SK-N-SH (cell line): ENCODE measurements at regions not wholly inside any gene's neighbourhood (a gene's known extent, or its start where the extent isn't known, plus 50 kb on each side); places are given as distances from the start of the nearest gene placed in this dataset.

Experiments used
- CTCF ChIA-PET: fragments of 300-600, 350-600 bp; formaldehyde crosslinking; extraction: SDS; loops from one replicate; lab custom pipeline; 2021; lab: Yijun Ruan, JAX
- POLR2A ChIA-PET: fragments of 350-600 bp; sonication (Branson Sonifier 250); formaldehyde crosslinking; extraction: SDS; loops from one replicate; lab custom pipeline; 2020; ENCODE audit warnings: antibody characterized with exemption, inconsistent platforms; lab: Yijun Ruan, JAX
- DNase-seq: peaks from one replicate; pipeline ENCODE4 v3.0.0; 2012
- H2AFZ ChIP-seq: fragments of 200-600 bp; sonication (generic); 2 replicates; pipeline ENCODE4 v1.8.1; 2016; ENCODE audit warnings: antibody characterized with exemption, mild to moderate bottlenecking, low read depth
- H3F3A ChIP-seq: fragments of 200-600 bp; sonication (generic); replicated peaks from 2 replicates; pipeline ENCODE3; 2016; ENCODE audit warnings: antibody characterized with exemption, mild to moderate bottlenecking; ENCODE audit not compliant: insufficient read depth
- H3K27ac ChIP-seq, 2 experiments: fragments of 200-500 bp in 1 of 2; fragments of 200-600 bp in 1 of 2; sonication (Bioruptor generic) in 1 of 2; sonication (generic), shearing (Covaris generic) in 1 of 2; 2 replicates each; pipeline versions ENCODE4 v1.5.1 to v1.6.1; 2014 to 2016; ENCODE audit warnings: low read depth in 2 of 2, inconsistent platforms in 1 of 2, low read length in 1 of 2, mild to moderate bottlenecking in 1 of 2, mixed read lengths in 1 of 2
- H3K27me3 ChIP-seq: fragments of 200-600 bp; sonication (generic), shearing (Covaris generic); 2 replicates; pipeline ENCODE4 v1.6.1; 2016; ENCODE audit warnings: mixed run types; ENCODE audit not compliant: insufficient read depth
- H3K36me3 ChIP-seq, 2 experiments: fragments of 200-500 bp in 1 of 2; fragments of 200-600 bp in 1 of 2; sonication (Bioruptor generic) in 1 of 2; sonication (generic) in 1 of 2; replicated peaks in 1 of 2; 2 replicates each; pipeline versions ENCODE3 to v1.5.1; 2014 to 2016; ENCODE audit warnings: low read length in 1 of 2, mild to moderate bottlenecking in 1 of 2; ENCODE audit not compliant: insufficient read depth in 2 of 2, control insufficient read depth in 1 of 2
- H3K4me1 ChIP-seq, 2 experiments: fragments of 200-500 bp in 1 of 2; fragments of 200-600 bp in 1 of 2; sonication (Bioruptor generic) in 1 of 2; sonication (generic), shearing (Covaris generic) in 1 of 2; 2 replicates each; pipeline versions ENCODE4 v1.5.1 to v1.6.1; 2014 to 2016; ENCODE audit warnings: low read depth in 1 of 2, low read length in 1 of 2, mixed run types in 1 of 2; ENCODE audit not compliant: insufficient read depth in 2 of 2, control insufficient read depth in 1 of 2
- H3K4me2 ChIP-seq: fragments of 200-600 bp; sonication (generic), shearing (Covaris generic); 2 replicates; pipeline ENCODE4 v1.6.1; 2017; ENCODE audit warnings: mixed run types
- H3K4me3 ChIP-seq, 2 experiments: fragments of 200-500 bp in 1 of 2; fragments of 200-600 bp in 1 of 2; sonication (Bioruptor generic) in 1 of 2; sonication (generic), shearing (Covaris generic) in 1 of 2; 2 replicates each; pipeline versions ENCODE4 v1.5.1 to v1.8.1; 2014 to 2016; ENCODE audit warnings: low read depth in 2 of 2, inconsistent platforms in 1 of 2, low read length in 1 of 2, mild to moderate bottlenecking in 1 of 2, mixed read lengths in 1 of 2, moderate library complexity in 1 of 2
- H3K79me2 ChIP-seq: fragments of 200-600 bp; sonication (generic); 2 replicates; pipeline ENCODE4 v1.8.1; 2017; ENCODE audit warnings: mild to moderate bottlenecking; ENCODE audit not compliant: insufficient read depth
- H3K9ac ChIP-seq: fragments of 200-600 bp; sonication (generic); 2 replicates; pipeline ENCODE4 v1.6.1; 2017; ENCODE audit warnings: mixed run types
- H3K9me2 ChIP-seq: fragments of 200-600 bp; sonication (generic); 2 replicates; pipeline ENCODE4 v1.6.1; 2017; ENCODE audit warnings: mixed run types
- H3K9me3 ChIP-seq: fragments of 200-600 bp; sonication (generic); 2 replicates; pipeline ENCODE4 v1.6.1; 2017; ENCODE audit warnings: mixed run types, mild to moderate bottlenecking, moderate library complexity
- H4K20me1 ChIP-seq: fragments of 200-600 bp; sonication (generic); 2 replicates; pipeline ENCODE4 v1.6.1; 2017; ENCODE audit warnings: mild to moderate bottlenecking, mixed run types; ENCODE audit not compliant: insufficient read depth
- CHD2 ChIP-seq: fragments of 150-350 bp; IDR thresholded peaks from 2 replicates; pipeline ENCODE4 v1.6.1; 2018; ENCODE audit warnings: low read length; ENCODE audit not compliant: partially characterized antibody
- EP300 ChIP-seq, 2 experiments: IDR thresholded peaks; 2 replicates each; pipeline versions ENCODE4 v1.4.0 to v1.6.1; 2012; ENCODE audit warnings: borderline replicate concordance in 1 of 2, low read depth in 1 of 2, low read length in 1 of 2
- EZH2phosphoT487 ChIP-seq: fragments of 200-600 bp; sonication (generic); IDR thresholded peaks from 2 replicates; pipeline ENCODE4 v1.6.1; 2017; ENCODE audit warnings: low read depth, mixed run types, mild to moderate bottlenecking, antibody characterized with exemption, moderate library complexity, borderline replicate concordance
- GATA2 ChIP-seq: sonication (generic); formaldehyde crosslinking; IDR thresholded peaks from 2 replicates; pipeline ENCODE4 v1.5.0; 2020; ENCODE audit warnings: mild to moderate bottlenecking, missing genetic modification reagents
- JUND ChIP-seq: IDR thresholded peaks from 2 replicates; pipeline ENCODE4 v1.4.0; 2012
- MXI1 ChIP-seq: IDR thresholded peaks from 2 replicates; pipeline ENCODE4 v1.6.1; 2012; ENCODE audit warnings: mild to moderate bottlenecking, low read depth, low read length, improper control_type of control experiment
- NRF1 ChIP-seq: IDR thresholded peaks from 2 replicates; pipeline ENCODE4 v1.6.1; 2012; ENCODE audit warnings: low read depth, mild to moderate bottlenecking, low read length
- POLR2AphosphoS5 ChIP-seq: IDR thresholded peaks from 2 replicates; pipeline ENCODE4 v1.6.1; 2012; ENCODE audit warnings: low read depth, low read length
- RCOR1 ChIP-seq: fragments of 150-350 bp; IDR thresholded peaks from 2 replicates; pipeline ENCODE4 v1.6.1; 2017; ENCODE audit warnings: antibody characterized with exemption, low read length
- RFX5 ChIP-seq: IDR thresholded peaks from 2 replicates; pipeline ENCODE4 v1.6.1; 2012; ENCODE audit warnings: mild to moderate bottlenecking, improper control_type of control experiment, low read length
- SIN3A ChIP-seq: IDR thresholded peaks from 2 replicates; pipeline ENCODE4 v1.6.1; 2012; ENCODE audit warnings: low read depth, mild to moderate bottlenecking, low read length, moderate library complexity, borderline replicate concordance
- SMC3 ChIP-seq: IDR thresholded peaks from 2 replicates; pipeline ENCODE4 v1.6.1; 2012; ENCODE audit warnings: low read depth, low read length, improper control_type of control experiment
- TCF12 ChIP-seq: IDR thresholded peaks from 2 replicates; pipeline ENCODE4 v1.4.0; 2012
- WGBS: methylation state at CpG from one replicate; pipeline ENCODE4 v1.1.6; 2017; ENCODE audit warnings: low lambda C conversion rate; 5-methylcytosine and 5-hydroxymethylcytosine counted together
- TF ChIP-seq, protein P1 (sequence below): fragments of 150-350 bp; IDR thresholded peaks from 2 replicates; pipeline ENCODE4 v1.6.1; 2017; ENCODE audit warnings: antibody characterized with exemption, low read length, low read depth, borderline replicate concordance
- TF ChIP-seq, protein P2 (sequence below): IDR thresholded peaks from 2 replicates; pipeline ENCODE4 v1.6.1; 2012; ENCODE audit warnings: mild to moderate bottlenecking, low read depth, low read length, moderate library complexity
- TF ChIP-seq, protein P3 (sequence below): IDR thresholded peaks from 2 replicates; pipeline ENCODE4 v1.4.0; 2012; ENCODE audit warnings: low read depth, borderline replicate concordance
- TF ChIP-seq, protein P4 (sequence below): fragments of 200-600 bp; sonication (generic); IDR thresholded peaks from 2 replicates; pipeline ENCODE4 v1.6.1; 2017; ENCODE audit warnings: antibody characterized with exemption, mild to moderate bottlenecking, moderate library complexity
- TF ChIP-seq, protein P5 (sequence below): IDR thresholded peaks from 2 replicates; pipeline ENCODE4 v1.4.0; 2012; ENCODE audit warnings: low read depth, borderline replicate concordance

DNA sequence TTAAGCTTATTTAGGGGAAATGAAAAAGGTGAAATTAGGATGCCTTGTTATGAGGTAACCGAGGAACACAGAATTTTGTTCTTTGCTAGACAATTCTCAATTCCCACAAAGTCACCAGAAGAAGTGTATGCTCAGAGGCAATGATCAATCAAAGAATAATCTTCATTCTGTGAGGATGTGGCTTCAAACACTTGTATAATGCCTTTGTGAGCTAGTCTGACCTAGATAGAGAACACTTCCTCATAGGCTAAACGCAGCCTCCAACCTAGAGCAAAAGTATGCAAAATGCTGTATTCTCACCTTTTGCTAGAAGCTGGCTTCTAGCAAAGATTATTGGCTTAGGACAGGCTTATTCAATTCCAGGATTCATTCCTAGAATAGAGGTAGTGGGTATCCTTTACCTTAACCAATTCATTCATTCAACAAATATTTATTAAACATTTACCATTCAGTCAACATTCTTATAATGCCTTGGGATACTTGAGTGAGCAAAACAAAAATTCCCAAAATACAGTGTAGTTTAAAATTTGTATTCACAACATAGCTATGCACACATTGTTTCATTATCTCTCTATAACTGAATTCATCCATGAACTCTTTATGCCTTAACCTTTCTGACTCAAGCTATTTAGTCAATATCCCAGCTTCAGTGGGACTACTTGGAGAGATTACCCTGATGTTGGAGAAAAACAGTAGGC, 530.2 kb downstream of the PTPRC start:
- ChIA-PET POLR2A (no interaction called here), CTCF (interaction anchor here (0.7 kb wide), 1 partner anchor 443 kb away, joined by 4 read pairs; no protein-coding TSS in a partner anchor)
- H3K36me3 ChIP-seq: no peaks in the 10 kb centered on the region
- no peaks in the 10 kb centered on the region; a peak in 1 of 4 replicates for H3K4me1 ChIP-seq
- 64% methylated on average over 2 of the region's 2 CpGs for WGBS
- H3F3A ChIP-seq: no peaks in the 10 kb centered on the region
- no peaks in the 10 kb centered on the region for H4K20me1 ChIP-seq
- TF ChIP-seq, protein P1, sequence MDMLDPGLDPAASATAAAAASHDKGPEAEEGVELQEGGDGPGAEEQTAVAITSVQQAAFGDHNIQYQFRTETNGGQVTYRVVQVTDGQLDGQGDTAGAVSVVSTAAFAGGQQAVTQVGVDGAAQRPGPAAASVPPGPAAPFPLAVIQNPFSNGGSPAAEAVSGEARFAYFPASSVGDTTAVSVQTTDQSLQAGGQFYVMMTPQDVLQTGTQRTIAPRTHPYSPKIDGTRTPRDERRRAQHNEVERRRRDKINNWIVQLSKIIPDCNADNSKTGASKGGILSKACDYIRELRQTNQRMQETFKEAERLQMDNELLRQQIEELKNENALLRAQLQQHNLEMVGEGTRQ: no peak
- TF ChIP-seq TCF12 (no peak), NRF1 (no peak), EZH2phosphoT487 (no peak)
- TF ChIP-seq, protein P2, sequence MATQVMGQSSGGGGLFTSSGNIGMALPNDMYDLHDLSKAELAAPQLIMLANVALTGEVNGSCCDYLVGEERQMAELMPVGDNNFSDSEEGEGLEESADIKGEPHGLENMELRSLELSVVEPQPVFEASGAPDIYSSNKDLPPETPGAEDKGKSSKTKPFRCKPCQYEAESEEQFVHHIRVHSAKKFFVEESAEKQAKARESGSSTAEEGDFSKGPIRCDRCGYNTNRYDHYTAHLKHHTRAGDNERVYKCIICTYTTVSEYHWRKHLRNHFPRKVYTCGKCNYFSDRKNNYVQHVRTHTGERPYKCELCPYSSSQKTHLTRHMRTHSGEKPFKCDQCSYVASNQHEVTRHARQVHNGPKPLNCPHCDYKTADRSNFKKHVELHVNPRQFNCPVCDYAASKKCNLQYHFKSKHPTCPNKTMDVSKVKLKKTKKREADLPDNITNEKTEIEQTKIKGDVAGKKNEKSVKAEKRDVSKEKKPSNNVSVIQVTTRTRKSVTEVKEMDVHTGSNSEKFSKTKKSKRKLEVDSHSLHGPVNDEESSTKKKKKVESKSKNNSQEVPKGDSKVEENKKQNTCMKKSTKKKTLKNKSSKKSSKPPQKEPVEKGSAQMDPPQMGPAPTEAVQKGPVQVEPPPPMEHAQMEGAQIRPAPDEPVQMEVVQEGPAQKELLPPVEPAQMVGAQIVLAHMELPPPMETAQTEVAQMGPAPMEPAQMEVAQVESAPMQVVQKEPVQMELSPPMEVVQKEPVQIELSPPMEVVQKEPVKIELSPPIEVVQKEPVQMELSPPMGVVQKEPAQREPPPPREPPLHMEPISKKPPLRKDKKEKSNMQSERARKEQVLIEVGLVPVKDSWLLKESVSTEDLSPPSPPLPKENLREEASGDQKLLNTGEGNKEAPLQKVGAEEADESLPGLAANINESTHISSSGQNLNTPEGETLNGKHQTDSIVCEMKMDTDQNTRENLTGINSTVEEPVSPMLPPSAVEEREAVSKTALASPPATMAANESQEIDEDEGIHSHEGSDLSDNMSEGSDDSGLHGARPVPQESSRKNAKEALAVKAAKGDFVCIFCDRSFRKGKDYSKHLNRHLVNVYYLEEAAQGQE: no peak
- no peak overlapping the region for H2AFZ ChIP-seq
- no peaks in the 10 kb centered on the region for H3K9me3 ChIP-seq
- H3K27me3 ChIP-seq: no peaks in the 10 kb centered on the region
- H3K27ac ChIP-seq: no peak overlapping the region
- no peaks in the 10 kb centered on the region for H3K9me2 ChIP-seq
- H3K79me2 ChIP-seq: no peaks in the 10 kb centered on the region
- H3K9ac ChIP-seq: no peak overlapping the region
- H3K4me3 ChIP-seq: no peak overlapping the region
- no peak for DNase-seq
- no peak overlapping the region for H3K4me2 ChIP-seq

DNA sequence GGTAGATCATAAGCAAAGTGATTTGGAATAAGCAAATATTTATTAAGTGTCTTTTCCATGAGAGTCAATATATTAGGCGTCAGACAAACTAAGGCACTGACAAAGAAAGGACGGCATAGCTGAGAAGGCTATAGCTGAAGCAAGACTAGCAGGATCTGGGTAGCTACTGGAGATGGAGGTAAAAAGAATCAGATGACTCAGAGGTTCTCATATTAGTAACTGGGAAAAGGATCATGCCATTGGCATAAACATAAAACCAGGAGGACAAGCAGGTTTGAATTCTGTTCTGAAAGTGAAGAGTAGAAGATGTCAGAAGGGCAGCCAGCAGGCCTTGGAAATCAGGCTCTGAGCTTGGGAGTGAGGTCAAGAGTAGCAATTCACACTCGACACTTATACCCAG, 531.9 kb downstream of the PTPRC start:
- Histone ChIP-seq H3K79me2 (no peaks in the 10 kb centered on the region), H3F3A (no peaks in the 10 kb centered on the region), H3K9me2 (no peaks in the 10 kb centered on the region), H3K27me3 (no peaks in the 10 kb centered on the region), H3K4me3 (no peak overlapping the region), H3K9me3 (no peaks in the 10 kb centered on the region), H3K4me2 (no peak overlapping the region), H2AFZ (no peak overlapping the region), H3K9ac (no peak overlapping the region), H3K27ac (no peak overlapping the region), H4K20me1 (no peaks in the 10 kb centered on the region), H3K36me3 (no peaks in the 10 kb centered on the region), H3K4me1 (peaks cover 0 to 6% of the 10 kb centered on the region in 2 experiments; a peak in 2 of 4 replicates)
- DNase-seq: no peak
- ChIA-PET POLR2A (no interaction called here), CTCF (interaction anchor here (0.9 kb wide), 1 partner anchor 58 kb away, joined by 3 read pairs; no protein-coding TSS in a partner anchor)
- WGBS: 83% methylated on average over 3 of the region's 3 CpGs
- TF ChIP-seq TCF12 (no peak), POLR2AphosphoS5 (no peak), JUND (no peak), EP300 (IDR thresholded peaks at IDR 0.05; ENCODE audit: borderline replicate concordance in 1 of 2, low read depth in 1 of 2, low read length in 1 of 2) (no peak), CHD2 (no peak), RFX5 (no peak), EZH2phosphoT487 (no peak), RCOR1 (no peak), SIN3A (no peak), GATA2 (no peak), SMC3 (no peak), MXI1 (no peak)
- TF ChIP-seq, protein P3, sequence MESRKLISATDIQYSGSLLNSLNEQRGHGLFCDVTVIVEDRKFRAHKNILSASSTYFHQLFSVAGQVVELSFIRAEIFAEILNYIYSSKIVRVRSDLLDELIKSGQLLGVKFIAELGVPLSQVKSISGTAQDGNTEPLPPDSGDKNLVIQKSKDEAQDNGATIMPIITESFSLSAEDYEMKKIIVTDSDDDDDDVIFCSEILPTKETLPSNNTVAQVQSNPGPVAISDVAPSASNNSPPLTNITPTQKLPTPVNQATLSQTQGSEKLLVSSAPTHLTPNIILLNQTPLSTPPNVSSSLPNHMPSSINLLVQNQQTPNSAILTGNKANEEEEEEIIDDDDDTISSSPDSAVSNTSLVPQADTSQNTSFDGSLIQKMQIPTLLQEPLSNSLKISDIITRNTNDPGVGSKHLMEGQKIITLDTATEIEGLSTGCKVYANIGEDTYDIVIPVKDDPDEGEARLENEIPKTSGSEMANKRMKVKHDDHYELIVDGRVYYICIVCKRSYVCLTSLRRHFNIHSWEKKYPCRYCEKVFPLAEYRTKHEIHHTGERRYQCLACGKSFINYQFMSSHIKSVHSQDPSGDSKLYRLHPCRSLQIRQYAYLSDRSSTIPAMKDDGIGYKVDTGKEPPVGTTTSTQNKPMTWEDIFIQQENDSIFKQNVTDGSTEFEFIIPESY: no peak
- TF ChIP-seq, protein P4, sequence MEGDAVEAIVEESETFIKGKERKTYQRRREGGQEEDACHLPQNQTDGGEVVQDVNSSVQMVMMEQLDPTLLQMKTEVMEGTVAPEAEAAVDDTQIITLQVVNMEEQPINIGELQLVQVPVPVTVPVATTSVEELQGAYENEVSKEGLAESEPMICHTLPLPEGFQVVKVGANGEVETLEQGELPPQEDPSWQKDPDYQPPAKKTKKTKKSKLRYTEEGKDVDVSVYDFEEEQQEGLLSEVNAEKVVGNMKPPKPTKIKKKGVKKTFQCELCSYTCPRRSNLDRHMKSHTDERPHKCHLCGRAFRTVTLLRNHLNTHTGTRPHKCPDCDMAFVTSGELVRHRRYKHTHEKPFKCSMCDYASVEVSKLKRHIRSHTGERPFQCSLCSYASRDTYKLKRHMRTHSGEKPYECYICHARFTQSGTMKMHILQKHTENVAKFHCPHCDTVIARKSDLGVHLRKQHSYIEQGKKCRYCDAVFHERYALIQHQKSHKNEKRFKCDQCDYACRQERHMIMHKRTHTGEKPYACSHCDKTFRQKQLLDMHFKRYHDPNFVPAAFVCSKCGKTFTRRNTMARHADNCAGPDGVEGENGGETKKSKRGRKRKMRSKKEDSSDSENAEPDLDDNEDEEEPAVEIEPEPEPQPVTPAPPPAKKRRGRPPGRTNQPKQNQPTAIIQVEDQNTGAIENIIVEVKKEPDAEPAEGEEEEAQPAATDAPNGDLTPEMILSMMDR: no peak
- TF ChIP-seq, protein P5, sequence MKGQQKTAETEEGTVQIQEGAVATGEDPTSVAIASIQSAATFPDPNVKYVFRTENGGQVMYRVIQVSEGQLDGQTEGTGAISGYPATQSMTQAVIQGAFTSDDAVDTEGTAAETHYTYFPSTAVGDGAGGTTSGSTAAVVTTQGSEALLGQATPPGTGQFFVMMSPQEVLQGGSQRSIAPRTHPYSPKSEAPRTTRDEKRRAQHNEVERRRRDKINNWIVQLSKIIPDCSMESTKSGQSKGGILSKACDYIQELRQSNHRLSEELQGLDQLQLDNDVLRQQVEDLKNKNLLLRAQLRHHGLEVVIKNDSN: no peak
